ENCODE measurements at regions not wholly inside any gene's neighbourhood (a gene's known extent, or its start where the extent isn't known, plus 50 kb on each side); places are given as distances from the start of the nearest gene placed in this dataset.

- POLR2A ChIA-PET = no interaction called here
- DNase-seq (ENCODE audit: extremely low spot score) = no peak
- TF ChIP-seq TARDBP (IDR thresholded peaks at IDR 0.05) = no peak
- no peak for TF ChIP-seq FOXA1 (IDR thresholded peaks at IDR 0.05)
- TF ChIP-seq SUZ12 (IDR thresholded peaks at IDR 0.05) = no peak
- TF ChIP-seq HDGF (IDR thresholded peaks at IDR 0.05; ENCODE audit: borderline replicate concordance) = no peak
- TF ChIP-seq CTBP1 (IDR thresholded peaks at IDR 0.05; ENCODE audit: borderline replicate concordance) = no peak
- TF ChIP-seq ARNT (IDR thresholded peaks at IDR 0.05) = no peak
- no peak for TF ChIP-seq FOXM1 (IDR thresholded peaks at IDR 0.05; ENCODE audit: borderline replicate concordance)
- no peak for TF ChIP-seq FOXK2 (IDR thresholded peaks at IDR 0.05)
- CTCF ChIA-PET = no interaction called here
Observed at GRCh38 chr11:71201936-71202597, 50.3 kb downstream of the SHANK2 start.

GRCh38 chr11:71201231-71201630, 51.1 kb downstream of the SHANK2 start:
- DNase-seq (ENCODE audit: extremely low spot score) = no peak
- CTCF ChIA-PET = interaction anchor here (0.6 kb wide), 1 partner anchor 52 kb away, joined by 3 read pairs; no protein-coding TSS in a partner anchor
- POLR2A ChIA-PET = no interaction called here
- TF ChIP-seq CTBP1 (IDR thresholded peaks at IDR 0.05; ENCODE audit: borderline replicate concordance) = no peak
- no peak for TF ChIP-seq BHLHE40 (IDR thresholded peaks at IDR 0.05; ENCODE audit: borderline replicate concordance)
- TF ChIP-seq PKNOX1 (IDR thresholded peaks at IDR 0.05) = no peak
- TF ChIP-seq LEF1 (IDR thresholded peaks at IDR 0.05; ENCODE audit: borderline replicate concordance) = no peak
- TF ChIP-seq NFRKB (IDR thresholded peaks at IDR 0.05) = no peak
- TF ChIP-seq SP1 (IDR thresholded peaks at IDR 0.05) = no peak
- no peak for TF ChIP-seq L3MBTL2 (conservative IDR thresholded peaks at IDR 0.05)
- no peak for TF ChIP-seq FOXA1 (IDR thresholded peaks at IDR 0.05)
- no peak for TF ChIP-seq ZNF384 (IDR thresholded peaks at IDR 0.05)
- TF ChIP-seq HDGF (IDR thresholded peaks at IDR 0.05; ENCODE audit: borderline replicate concordance) = no peak
- no peak for TF ChIP-seq TARDBP (IDR thresholded peaks at IDR 0.05)
- no peak for TF ChIP-seq FOXK2 (IDR thresholded peaks at IDR 0.05)
- TF ChIP-seq SUZ12 (IDR thresholded peaks at IDR 0.05) = no peak
- TF ChIP-seq ELF4 (IDR thresholded peaks at IDR 0.05) = no peak
- TF ChIP-seq FOXM1 (IDR thresholded peaks at IDR 0.05; ENCODE audit: borderline replicate concordance) = no peak
- TF ChIP-seq ARNT (IDR thresholded peaks at IDR 0.05) = no peak

- no peak for TF ChIP-seq HDGF (IDR thresholded peaks at IDR 0.05; ENCODE audit: borderline replicate concordance)
- no peak for TF ChIP-seq ARNT (IDR thresholded peaks at IDR 0.05)
- TF ChIP-seq FOXK2 (IDR thresholded peaks at IDR 0.05) = no peak
- POLR2A ChIA-PET = no interaction called here
- no peak for DNase-seq (ENCODE audit: extremely low spot score)
- CTCF ChIA-PET = interaction anchor here (0.6 kb wide), 1 partner anchor 52 kb away, joined by 3 read pairs; no protein-coding TSS in a partner anchor
Observed at GRCh38 chr11:71200761-71201160, 51.6 kb downstream of the SHANK2 start.

- ChIA-PET CTCF (no interaction called here), POLR2A (no interaction called here)
- DNase-seq (ENCODE audit: extremely low spot score) = no peak
- TF ChIP-seq SP1 (IDR thresholded peaks at IDR 0.05) = no peak
- TF ChIP-seq TARDBP (IDR thresholded peaks at IDR 0.05) = no peak
- no peak for TF ChIP-seq SUZ12 (IDR thresholded peaks at IDR 0.05)
Observed at GRCh38 chr11:71200172-71200716, 52.1 kb downstream of the SHANK2 start.

- TF ChIP-seq PKNOX1 (IDR thresholded peaks at IDR 0.05) (no peak), L3MBTL2 (conservative IDR thresholded peaks at IDR 0.05) (no peak), NFRKB (IDR thresholded peaks at IDR 0.05) (no peak), SP1 (IDR thresholded peaks at IDR 0.05) (no peak)
- ChIA-PET POLR2A (no interaction called here), CTCF (no interaction called here)
- no peak for DNase-seq (ENCODE audit: extremely low spot score)
Observed at GRCh38 chr11:71199226-71199820, 53.1 kb downstream of the SHANK2 start.

GRCh38 chr11:71198823-71199165, 53.6 kb downstream of the SHANK2 start:
- CTCF ChIA-PET = no interaction called here
- POLR2A ChIA-PET = no interaction called here
- no peak for DNase-seq (ENCODE audit: extremely low spot score)
- no peak for TF ChIP-seq FOXK2 (IDR thresholded peaks at IDR 0.05)
- no peak for TF ChIP-seq ELF4 (IDR thresholded peaks at IDR 0.05)
- TF ChIP-seq FOXA1 (IDR thresholded peaks at IDR 0.05) = no peak
- TF ChIP-seq TARDBP (IDR thresholded peaks at IDR 0.05) = no peak
- TF ChIP-seq FOXM1 (IDR thresholded peaks at IDR 0.05; ENCODE audit: borderline replicate concordance) = no peak
- no peak for TF ChIP-seq SP1 (IDR thresholded peaks at IDR 0.05)
- no peak for TF ChIP-seq NFRKB (IDR thresholded peaks at IDR 0.05)

- ChIA-PET POLR2A (no interaction called here), CTCF (no interaction called here)
- DNase-seq (ENCODE audit: extremely low spot score) = no peak
- TF ChIP-seq NFRKB (IDR thresholded peaks at IDR 0.05) (no peak), BHLHE40 (IDR thresholded peaks at IDR 0.05; ENCODE audit: borderline replicate concordance) (no peak), ARNT (IDR thresholded peaks at IDR 0.05) (no peak), CTBP1 (IDR thresholded peaks at IDR 0.05; ENCODE audit: borderline replicate concordance) (no peak), PKNOX1 (IDR thresholded peaks at IDR 0.05) (no peak), FOXM1 (IDR thresholded peaks at IDR 0.05; ENCODE audit: borderline replicate concordance) (no peak)
Observed at GRCh38 chr11:71198141-71198822, 54.1 kb downstream of the SHANK2 start.
